COLO668 (cell line): ENCODE measurements at regions not wholly inside any gene's neighbourhood (a gene's known extent, or its start where the extent isn't known, plus 50 kb on each side); places are given as distances from the start of the nearest gene placed in this dataset.
"Not testable (repeated sequence)": the region's sequence is repeated elsewhere in the genome, so short reads cannot be mapped to it uniquely, and the experiment has no call there.

ENCODE experiments used
- DNase-seq: peaks from one replicate; lab custom pipeline; 2025; ENCODE audit not compliant: unreplicated experiment; lab: John Stamatoyannopoulos, UW

- DNase-seq, result peak; percentile 87
These were observed 375.7 kb upstream of the SPRY2 start for GRCh38 chr13:80716610-80717081.

- no peak for DNase-seq
These were observed 371.1 kb upstream of the SPRY2 start for GRCh38 chr13:80712026-80712425.

GRCh38 chr13:80708791-80709190 lies 367.9 kb upstream of the SPRY2 start:
- DNase-seq, result no peak

GRCh38 chr13:80707000-80707983 lies 366.4 kb upstream of the SPRY2 start:
- no peak for DNase-seq

- no peak for DNase-seq
These were observed 365.2 kb upstream of the SPRY2 start for GRCh38 chr13:80706164-80706471.

- DNase-seq, result no peak
These were observed 364.6 kb upstream of the SPRY2 start for GRCh38 chr13:80705371-80706163.

- no peak for DNase-seq
These were observed 363.4 kb upstream of the SPRY2 start for GRCh38 chr13:80704369-80704768.

- no peak for DNase-seq
These were observed 354.9 kb upstream of the SPRY2 start for GRCh38 chr13:80695841-80696240.

- DNase-seq, result not testable (repeated sequence)
These were observed 350.9 kb upstream of the SPRY2 start for GRCh38 chr13:80691814-80692213.

GRCh38 chr13:80690208-80690607 lies 349.3 kb upstream of the SPRY2 start:
- DNase-seq, result no peak

- no peak for DNase-seq
These were observed 347.7 kb upstream of the SPRY2 start for GRCh38 chr13:80688593-80688992.

GRCh38 chr13:80685942-80686341 lies 345.0 kb upstream of the SPRY2 start:
- no peak for DNase-seq

- no peak for DNase-seq
These were observed 343.5 kb upstream of the SPRY2 start for GRCh38 chr13:80684217-80684991.

GRCh38 chr13:80680786-80681366 lies 339.9 kb upstream of the SPRY2 start:
- no peak for DNase-seq

GRCh38 chr13:80679423-80679822 lies 338.5 kb upstream of the SPRY2 start:
- no peak for DNase-seq

- DNase-seq, result no peak
These were observed 336.3 kb upstream of the SPRY2 start for GRCh38 chr13:80677227-80677626.

- DNase-seq, result not testable (repeated sequence)
These were observed 334.5 kb upstream of the SPRY2 start for GRCh38 chr13:80675442-80675841.

- DNase-seq, result no peak
These were observed 330.8 kb upstream of the SPRY2 start for GRCh38 chr13:80671773-80672172.

- DNase-seq, result no peak
These were observed 328.2 kb upstream of the SPRY2 start for GRCh38 chr13:80669112-80669511.

- DNase-seq, result no peak
These were observed 327.5 kb upstream of the SPRY2 start for GRCh38 chr13:80668452-80668851.
